ENCODE measurements at regions not wholly inside any gene's neighbourhood (a gene's known extent, or its start where the extent isn't known, plus 50 kb on each side); places are given as distances from the start of the nearest gene placed in this dataset.

DNA sequence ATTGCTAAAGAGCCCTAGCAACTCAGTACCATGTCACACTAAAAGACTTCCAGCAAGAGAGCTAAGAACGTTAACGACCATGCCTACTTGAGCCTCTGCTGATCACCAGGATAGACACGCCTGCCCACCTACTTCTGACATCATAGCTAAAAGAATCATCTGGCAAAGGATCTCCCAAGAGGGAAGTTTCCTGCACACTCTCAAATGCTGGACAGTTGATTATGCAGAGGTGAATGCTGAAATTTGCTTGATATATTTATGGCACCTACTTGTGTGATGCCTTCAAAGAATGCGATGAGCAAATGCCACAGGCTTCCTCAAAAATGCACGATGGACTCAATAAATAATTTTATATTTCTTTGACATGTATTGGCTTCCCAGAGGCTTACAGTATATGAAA is 113.6 kb downstream of the GALC start:
- Mint-ChIP-seq H3K4me3 (ENCODE audit: unreplicated experiment) (no peak overlapping the region), H3K27ac (ENCODE audit: unreplicated experiment) (no peak overlapping the region), H3K36me3 (ENCODE audit: unreplicated experiment) (no peaks in the 10 kb centered on the region), H3K27me3 (ENCODE audit: unreplicated experiment) (no peaks in the 10 kb centered on the region), H3K4me1 (ENCODE audit: unreplicated experiment) (no peaks in the 10 kb centered on the region), H3K9me3 (ENCODE audit: unreplicated experiment) (no peaks in the 10 kb centered on the region)
- TF ChIP-seq, protein P1, sequence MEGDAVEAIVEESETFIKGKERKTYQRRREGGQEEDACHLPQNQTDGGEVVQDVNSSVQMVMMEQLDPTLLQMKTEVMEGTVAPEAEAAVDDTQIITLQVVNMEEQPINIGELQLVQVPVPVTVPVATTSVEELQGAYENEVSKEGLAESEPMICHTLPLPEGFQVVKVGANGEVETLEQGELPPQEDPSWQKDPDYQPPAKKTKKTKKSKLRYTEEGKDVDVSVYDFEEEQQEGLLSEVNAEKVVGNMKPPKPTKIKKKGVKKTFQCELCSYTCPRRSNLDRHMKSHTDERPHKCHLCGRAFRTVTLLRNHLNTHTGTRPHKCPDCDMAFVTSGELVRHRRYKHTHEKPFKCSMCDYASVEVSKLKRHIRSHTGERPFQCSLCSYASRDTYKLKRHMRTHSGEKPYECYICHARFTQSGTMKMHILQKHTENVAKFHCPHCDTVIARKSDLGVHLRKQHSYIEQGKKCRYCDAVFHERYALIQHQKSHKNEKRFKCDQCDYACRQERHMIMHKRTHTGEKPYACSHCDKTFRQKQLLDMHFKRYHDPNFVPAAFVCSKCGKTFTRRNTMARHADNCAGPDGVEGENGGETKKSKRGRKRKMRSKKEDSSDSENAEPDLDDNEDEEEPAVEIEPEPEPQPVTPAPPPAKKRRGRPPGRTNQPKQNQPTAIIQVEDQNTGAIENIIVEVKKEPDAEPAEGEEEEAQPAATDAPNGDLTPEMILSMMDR (IDR thresholded peaks at IDR 0.05) = no peak
- DNase-seq (ENCODE audit: extremely low spot score, unreplicated experiment) = no peak

DNA sequence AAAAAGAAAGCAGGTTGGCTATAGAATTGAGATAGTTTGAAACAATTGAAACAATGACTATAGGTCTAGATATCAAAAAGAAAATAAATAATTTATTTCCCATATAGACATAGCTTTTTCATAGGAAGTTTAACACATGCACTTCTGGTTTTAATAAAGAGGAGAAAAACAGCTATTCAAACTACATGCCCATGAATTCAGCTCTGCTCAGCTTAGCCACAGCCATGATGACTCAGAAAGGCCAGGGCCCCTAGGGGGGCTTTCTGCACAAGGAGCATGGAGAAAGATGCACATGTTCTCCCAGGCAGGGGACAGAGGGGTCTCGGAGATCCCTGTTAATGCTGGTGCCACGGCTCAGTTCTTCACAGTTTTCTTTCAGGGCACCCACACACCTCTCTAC is 114.0 kb downstream of the GALC start:
- no peak for DNase-seq (ENCODE audit: extremely low spot score, unreplicated experiment)
- H3K27ac Mint-ChIP-seq (ENCODE audit: unreplicated experiment) = no peak overlapping the region
- TF ChIP-seq, protein P1 (IDR thresholded peaks at IDR 0.05) = no peak
- no peaks in the 10 kb centered on the region for H3K27me3 Mint-ChIP-seq (ENCODE audit: unreplicated experiment)
- no peaks in the 10 kb centered on the region for H3K9me3 Mint-ChIP-seq (ENCODE audit: unreplicated experiment)
- no peaks in the 10 kb centered on the region for H3K4me1 Mint-ChIP-seq (ENCODE audit: unreplicated experiment)
- H3K4me3 Mint-ChIP-seq (ENCODE audit: unreplicated experiment) = no peak overlapping the region
- H3K36me3 Mint-ChIP-seq (ENCODE audit: unreplicated experiment) = no peaks in the 10 kb centered on the region

DNA sequence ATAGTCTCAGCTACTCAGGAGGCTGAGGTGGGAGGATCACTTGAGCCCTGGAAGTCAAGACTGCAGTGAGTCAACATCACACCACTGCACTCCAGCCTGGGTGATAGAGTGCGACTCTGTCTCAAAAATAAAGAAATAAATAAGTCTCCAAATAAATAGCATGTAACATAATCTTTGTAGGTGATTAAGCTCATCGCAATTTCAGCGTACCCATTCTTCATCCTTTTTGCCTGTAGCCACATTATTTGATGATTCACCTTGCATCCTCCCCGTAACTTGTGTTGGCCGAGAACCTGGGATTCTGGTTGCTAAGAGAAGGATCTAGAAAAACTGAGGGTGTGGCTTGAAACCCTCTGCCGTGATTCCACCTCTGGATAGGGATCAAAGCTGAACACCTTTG is 115.1 kb downstream of the GALC start:
- no peak overlapping the region for H3K27ac Mint-ChIP-seq (ENCODE audit: unreplicated experiment)
- DNase-seq (ENCODE audit: extremely low spot score, unreplicated experiment) = no peak
- no peaks in the 10 kb centered on the region for H3K27me3 Mint-ChIP-seq (ENCODE audit: unreplicated experiment)
- H3K4me3 Mint-ChIP-seq (ENCODE audit: unreplicated experiment) = no peak overlapping the region
- H3K36me3 Mint-ChIP-seq (ENCODE audit: unreplicated experiment) = no peaks in the 10 kb centered on the region
- H3K4me1 Mint-ChIP-seq (ENCODE audit: unreplicated experiment) = no peaks in the 10 kb centered on the region
- TF ChIP-seq, protein P1 (IDR thresholded peaks at IDR 0.05) = no peak
- no peaks in the 10 kb centered on the region for H3K9me3 Mint-ChIP-seq (ENCODE audit: unreplicated experiment)

DNA sequence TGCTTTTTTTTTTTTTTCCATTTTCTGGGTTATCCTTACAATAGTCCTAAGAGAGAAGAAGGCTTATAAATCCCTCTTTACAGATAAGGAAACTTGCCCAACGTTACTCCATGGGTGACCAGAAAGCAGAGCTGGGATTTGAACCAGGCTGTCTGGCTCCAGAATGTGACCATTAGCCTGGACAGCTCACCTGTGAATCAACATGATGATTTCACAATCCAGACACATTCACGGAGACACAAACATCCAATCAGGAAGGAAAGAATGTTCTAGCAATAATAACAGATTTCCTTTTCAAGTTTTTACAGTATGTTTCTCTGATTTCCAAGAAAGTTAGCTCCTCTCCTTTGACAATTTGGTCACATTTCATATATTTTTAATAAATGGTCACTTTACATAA is 118.3 kb downstream of the GALC start:
- TF ChIP-seq, protein P1 (IDR thresholded peaks at IDR 0.05) = no peak
- H3K27me3 Mint-ChIP-seq (ENCODE audit: unreplicated experiment) = no peaks in the 10 kb centered on the region
- no peaks in the 10 kb centered on the region for H3K4me1 Mint-ChIP-seq (ENCODE audit: unreplicated experiment)
- H3K4me3 Mint-ChIP-seq (ENCODE audit: unreplicated experiment) = no peak overlapping the region
- no peak overlapping the region for H3K27ac Mint-ChIP-seq (ENCODE audit: unreplicated experiment)
- no peaks in the 10 kb centered on the region for H3K36me3 Mint-ChIP-seq (ENCODE audit: unreplicated experiment)
- H3K9me3 Mint-ChIP-seq (ENCODE audit: unreplicated experiment) = peaks cover 4% of the 10 kb centered on the region
- no peak for DNase-seq (ENCODE audit: extremely low spot score, unreplicated experiment)

DNA sequence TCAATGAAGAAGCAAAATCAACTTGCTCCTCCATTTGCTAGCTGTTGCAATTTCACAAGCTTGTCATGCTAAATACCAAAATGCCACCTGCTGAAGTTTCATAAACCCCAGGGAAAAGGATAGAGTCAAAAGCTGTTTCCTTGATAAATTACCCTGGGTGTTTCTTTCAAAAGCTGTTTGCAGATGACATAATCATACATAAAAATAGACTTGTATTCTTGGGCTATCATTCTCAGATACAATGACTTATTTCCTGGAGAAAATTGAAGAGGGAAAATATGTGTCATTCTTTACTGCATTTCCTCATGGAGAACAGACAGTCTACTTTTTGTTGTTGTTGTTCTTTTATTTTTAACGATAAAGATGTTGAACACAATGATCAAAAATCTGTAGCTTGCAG is 119.2 kb downstream of the GALC start:
- TF ChIP-seq, protein P1 (IDR thresholded peaks at IDR 0.05) = no peak
- Mint-ChIP-seq H3K4me3 (ENCODE audit: unreplicated experiment) (no peak overlapping the region), H3K27ac (ENCODE audit: unreplicated experiment) (no peak overlapping the region), H3K36me3 (ENCODE audit: unreplicated experiment) (no peaks in the 10 kb centered on the region), H3K27me3 (ENCODE audit: unreplicated experiment) (no peaks in the 10 kb centered on the region), H3K4me1 (ENCODE audit: unreplicated experiment) (no peaks in the 10 kb centered on the region), H3K9me3 (ENCODE audit: unreplicated experiment) (peaks cover 4% of the 10 kb centered on the region)
- DNase-seq (ENCODE audit: extremely low spot score, unreplicated experiment) = no peak

Measured in osteocyte (in vitro differentiated cells).